ENCODE measurements at regions not wholly inside any gene's neighbourhood (a gene's known extent, or its start where the extent isn't known, plus 50 kb on each side); places are given as distances from the start of the nearest gene placed in this dataset.

- no peak overlapping the region for H3K4me3 Mint-ChIP-seq
- H3K36me3 Mint-ChIP-seq = no peaks in the 10 kb centered on the region
- no peaks in the 10 kb centered on the region for H3K9me3 ChIP-seq (ENCODE audit: control insufficient read depth, insufficient read depth, low read length)
- DNase-seq (no peak), ATAC-seq (no peak)
- H3K27me3 Mint-ChIP-seq (ENCODE audit: low read depth in 2 of 2) = peaks cover 0 to 5% of the 10 kb centered on the region in 2 donors
- no peak for TF ChIP-seq CTCF (IDR thresholded peaks at IDR 0.05)
- H3K36me3 ChIP-seq (ENCODE audit: control insufficient read depth, insufficient read depth, low read length) = no peaks in the 10 kb centered on the region
- no peak overlapping the region for H3K4me3 ChIP-seq (ENCODE audit: low read length)
- intact Hi-C loops (cut with micrococcal nuclease) = no loop called here
- WGBS (ENCODE audit: insufficient coverage) = 100% methylated on average over 1 of the region's 2 CpGs
- H3K27me3 ChIP-seq (ENCODE audit: control insufficient read depth, insufficient read depth, low read length) = no peaks in the 10 kb centered on the region
- no peak overlapping the region for H3K27ac ChIP-seq (ENCODE audit: low read length)
- H3K4me1 ChIP-seq (ENCODE audit: control insufficient read depth, insufficient read depth, low read length) = no peaks in the 10 kb centered on the region
- no peak overlapping the region for H3K27ac Mint-ChIP-seq
- H3K4me1 Mint-ChIP-seq = no peaks in the 10 kb centered on the region
- H3K9me3 Mint-ChIP-seq = peaks cover 9 to 14% of the 10 kb centered on the region in 2 donors
Measured at GRCh38 chr2:84102274-84102673, 356.8 kb downstream of the SUCLG1 start.

GRCh38 chr2:84088656-84089055 is 370.4 kb downstream of the SUCLG1 start:
- H3K4me3 ChIP-seq (ENCODE audit: low read length) = no peak overlapping the region
- no peak for DNase-seq
- no peak for TF ChIP-seq CTCF (IDR thresholded peaks at IDR 0.05)

GRCh38 chr2:84085562-84085961 is 373.5 kb downstream of the SUCLG1 start:
- ATAC-seq = no peak
- Histone ChIP-seq H3K36me3 (ENCODE audit: control insufficient read depth, insufficient read depth, low read length) (no peaks in the 10 kb centered on the region), H3K27me3 (ENCODE audit: control insufficient read depth, insufficient read depth, low read length) (peaks cover 2% of the 10 kb centered on the region), H3K4me1 (ENCODE audit: control insufficient read depth, insufficient read depth, low read length) (no peaks in the 10 kb centered on the region), H3K9me3 (ENCODE audit: control insufficient read depth, insufficient read depth, low read length) (no peaks in the 10 kb centered on the region), H3K4me3 (ENCODE audit: low read length) (no peak overlapping the region), H3K27ac (ENCODE audit: low read length) (no peak overlapping the region)
- Mint-ChIP-seq H3K27me3 (ENCODE audit: low read depth in 2 of 2) (peaks cover 6 to 10% of the 10 kb centered on the region in 2 donors), H3K27ac (no peak overlapping the region), H3K4me3 (no peak overlapping the region), H3K36me3 (no peaks in the 10 kb centered on the region), H3K9me3 (no peaks in the 10 kb centered on the region), H3K4me1 (no peaks in the 10 kb centered on the region)
- no peak for DNase-seq
- TF ChIP-seq CTCF (IDR thresholded peaks at IDR 0.05) = no peak
- intact Hi-C loops (cut with micrococcal nuclease) = no loop called here

More at GRCh38 chr2:84088656-84089055, 370.4 kb downstream of the SUCLG1 start:
- intact Hi-C loops (cut with micrococcal nuclease) = no loop called here
- Mint-ChIP-seq H3K4me1 (no peaks in the 10 kb centered on the region), H3K27ac (no peak overlapping the region), H3K4me3 (no peak overlapping the region), H3K27me3 (ENCODE audit: low read depth in 2 of 2) (peaks cover 6 to 10% of the 10 kb centered on the region in 2 donors), H3K36me3 (no peaks in the 10 kb centered on the region), H3K9me3 (peaks cover 3% of the 10 kb centered on the region in 2 donors)
- Histone ChIP-seq H3K36me3 (ENCODE audit: control insufficient read depth, insufficient read depth, low read length) (no peaks in the 10 kb centered on the region), H3K27me3 (ENCODE audit: control insufficient read depth, insufficient read depth, low read length) (peaks cover 2% of the 10 kb centered on the region), H3K9me3 (ENCODE audit: control insufficient read depth, insufficient read depth, low read length) (peaks cover 3% of the 10 kb centered on the region), H3K4me1 (ENCODE audit: control insufficient read depth, insufficient read depth, low read length) (no peaks in the 10 kb centered on the region), H3K27ac (ENCODE audit: low read length) (no peak overlapping the region)
- ATAC-seq = no peak

- no peak for DNase-seq
- H3K27me3 ChIP-seq (ENCODE audit: control insufficient read depth, insufficient read depth, low read length) = peaks cover 2% of the 10 kb centered on the region
- no peaks in the 10 kb centered on the region for H3K9me3 ChIP-seq (ENCODE audit: control insufficient read depth, insufficient read depth, low read length)
- H3K27ac ChIP-seq (ENCODE audit: low read length) = no peak overlapping the region
- intact Hi-C loops (cut with micrococcal nuclease) = no loop called here
- no peak overlapping the region for H3K4me3 Mint-ChIP-seq
- no peak for TF ChIP-seq CTCF (IDR thresholded peaks at IDR 0.05)
- no peaks in the 10 kb centered on the region for H3K36me3 Mint-ChIP-seq
- no peaks in the 10 kb centered on the region for H3K9me3 Mint-ChIP-seq
- peaks cover 6 to 10% of the 10 kb centered on the region in 2 donors for H3K27me3 Mint-ChIP-seq (ENCODE audit: low read depth in 2 of 2)
- H3K4me1 ChIP-seq (ENCODE audit: control insufficient read depth, insufficient read depth, low read length) = no peaks in the 10 kb centered on the region
- no peak overlapping the region for H3K4me3 ChIP-seq (ENCODE audit: low read length)
- WGBS (ENCODE audit: insufficient coverage) = 24% methylated on average over 1 of the region's 1 CpG
- ATAC-seq = no peak
- H3K36me3 ChIP-seq (ENCODE audit: control insufficient read depth, insufficient read depth, low read length) = no peaks in the 10 kb centered on the region
- H3K4me1 Mint-ChIP-seq = no peaks in the 10 kb centered on the region
- no peak overlapping the region for H3K27ac Mint-ChIP-seq
Measured at GRCh38 chr2:84084856-84085255, 374.2 kb downstream of the SUCLG1 start.

All from natural killer cell (primary cell).